GM18951 (cell line): ENCODE measurements at regions not wholly inside any gene's neighbourhood (a gene's known extent, or its start where the extent isn't known, plus 50 kb on each side); places are given as distances from the start of the nearest gene placed in this dataset.

Experiments used
- POLR2A ChIP-seq: IDR thresholded peaks from 4 replicates; pipeline ENCODE4 v1.6.1; 2011; ENCODE audit warnings: mild to moderate bottlenecking; ENCODE audit not compliant: insufficient read length, insufficient read depth; ENCODE audit errors: extremely low read depth
- in situ Hi-C: fragments of 300-500 bp; cut with MboI; formaldehyde crosslinking; loops from one replicate; pipeline ENCODE4 v1.12.0; 2022; ENCODE audit warnings: low sequenced_read_pairs, mixed read lengths, inconsistent platforms; ENCODE audit not compliant: unreplicated experiment

- in situ Hi-C loops = no loop called here
- TF ChIP-seq POLR2A = no peak
Measured at GRCh38 chr11:29263971-29264682, 752.7 kb downstream of the KCNA4 start.

GRCh38 chr11:29261831-29262230 is 755.0 kb downstream of the KCNA4 start:
- in situ Hi-C loops = no loop called here
- TF ChIP-seq POLR2A = no peak

- TF ChIP-seq POLR2A = no peak
- in situ Hi-C loops = no loop called here
Measured at GRCh38 chr11:29260939-29261705, 755.7 kb downstream of the KCNA4 start.

- in situ Hi-C loops = no loop called here
Measured at GRCh38 chr11:29258411-29258810, 758.4 kb downstream of the KCNA4 start.

DNA sequence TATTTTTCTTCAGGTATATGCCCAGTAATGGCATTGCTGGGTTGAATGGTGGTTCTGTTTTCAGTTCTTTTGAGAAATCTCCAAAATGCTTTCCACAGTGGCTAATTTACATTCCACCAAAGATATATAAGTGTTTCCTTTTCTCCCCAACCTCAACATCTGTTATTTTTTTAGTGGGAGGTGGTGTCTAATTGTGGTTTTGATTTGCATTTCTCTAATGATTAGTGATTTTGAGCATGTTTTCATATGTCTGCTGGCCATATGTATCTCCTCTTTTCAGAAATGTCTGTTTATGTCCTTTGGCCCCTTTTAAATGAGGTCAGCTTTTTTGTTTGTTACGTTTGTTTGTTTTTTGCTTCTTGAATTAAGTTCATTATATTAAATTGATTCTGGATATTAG is 760.2 kb downstream of the KCNA4 start:
- TF ChIP-seq POLR2A = no peak
- in situ Hi-C loops = no loop called here

More at GRCh38 chr11:29258411-29258810, 758.4 kb downstream of the KCNA4 start:
- no peak for TF ChIP-seq POLR2A

DNA sequence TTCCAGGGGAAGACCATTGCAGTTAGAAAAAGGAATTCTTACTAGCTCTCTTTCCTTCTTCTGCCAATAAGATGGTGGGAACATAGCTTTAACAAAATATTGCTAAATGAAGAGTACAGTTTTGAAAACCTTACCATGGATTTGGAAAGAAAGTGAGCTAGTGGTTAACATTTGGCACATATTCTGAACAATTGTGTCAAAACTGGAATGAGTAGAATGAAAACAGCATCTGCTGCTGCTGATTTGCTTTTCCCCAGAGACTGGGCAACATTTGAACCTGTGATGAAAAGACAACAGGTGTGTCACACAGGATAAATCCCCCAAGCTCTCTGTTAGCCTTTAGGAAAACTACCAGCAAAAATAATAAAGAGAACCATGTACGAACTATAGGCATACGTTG is 761.4 kb downstream of the KCNA4 start:
- in situ Hi-C loops = no loop called here

DNA sequence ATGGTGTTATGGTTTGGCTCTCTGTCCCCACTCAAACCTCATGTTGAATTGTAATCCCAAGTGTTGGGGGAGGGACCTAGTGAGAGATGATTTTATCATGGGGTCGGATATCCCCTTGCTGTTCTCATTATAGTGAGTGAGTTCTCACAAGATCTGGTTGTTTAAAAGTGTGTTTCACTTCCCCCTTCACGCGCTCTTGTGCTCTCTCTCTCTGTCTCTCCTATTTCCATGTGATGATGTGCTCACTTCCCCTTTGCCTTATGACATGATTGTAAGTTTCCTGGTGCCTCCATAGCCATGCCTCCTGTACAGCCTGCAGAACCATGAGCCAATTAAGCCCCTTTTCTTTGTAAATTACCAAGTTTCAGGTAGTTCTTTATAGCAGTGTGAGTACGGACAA is 765.1 kb downstream of the KCNA4 start:
- no peak for TF ChIP-seq POLR2A
- in situ Hi-C loops = no loop called here

More for the DNA sequence above, 761.4 kb downstream of the KCNA4 start:
- TF ChIP-seq POLR2A = no peak

- no peak for TF ChIP-seq POLR2A
- in situ Hi-C loops = no loop called here
Measured at GRCh38 chr11:29249713-29250112, 767.1 kb downstream of the KCNA4 start.

DNA sequence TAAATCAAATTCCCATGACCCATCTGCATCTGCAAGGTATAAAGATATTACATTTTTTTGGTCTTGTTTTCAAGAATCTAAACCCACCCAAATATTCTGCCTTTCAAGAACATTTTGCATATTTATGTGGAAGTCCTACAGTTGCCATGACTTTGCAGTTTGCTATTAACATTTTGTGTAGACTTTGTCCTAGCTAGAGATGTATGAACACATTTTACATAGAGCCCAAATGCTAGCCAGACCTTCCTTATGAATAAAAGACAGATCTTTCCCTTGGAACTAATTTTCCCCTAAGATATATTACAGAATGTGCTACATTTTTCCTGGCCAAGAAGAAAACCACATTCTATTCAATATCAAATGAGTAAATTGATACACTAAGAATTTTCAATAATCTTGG is 772.5 kb downstream of the KCNA4 start:
- no peak for TF ChIP-seq POLR2A
- in situ Hi-C loops = no loop called here

DNA sequence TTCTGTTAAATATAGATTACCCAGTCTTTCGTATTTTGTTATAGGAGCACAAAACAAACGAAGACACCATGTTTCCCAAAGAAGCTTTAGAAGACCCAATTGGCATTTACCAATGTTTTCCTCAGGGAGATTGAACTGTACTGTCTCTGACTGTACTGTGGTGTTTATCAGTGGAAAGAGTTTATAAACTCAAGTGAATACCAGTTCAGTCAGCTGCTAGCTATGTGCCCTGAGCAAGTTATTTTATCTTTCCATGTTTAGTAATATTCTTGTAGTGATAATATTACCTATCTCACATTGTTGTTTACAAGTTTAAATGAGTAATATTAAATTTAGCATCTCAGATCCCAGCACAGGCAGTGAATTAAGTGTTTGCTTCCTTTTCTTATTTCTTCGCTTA is 773.2 kb downstream of the KCNA4 start:
- no peak for TF ChIP-seq POLR2A

DNA sequence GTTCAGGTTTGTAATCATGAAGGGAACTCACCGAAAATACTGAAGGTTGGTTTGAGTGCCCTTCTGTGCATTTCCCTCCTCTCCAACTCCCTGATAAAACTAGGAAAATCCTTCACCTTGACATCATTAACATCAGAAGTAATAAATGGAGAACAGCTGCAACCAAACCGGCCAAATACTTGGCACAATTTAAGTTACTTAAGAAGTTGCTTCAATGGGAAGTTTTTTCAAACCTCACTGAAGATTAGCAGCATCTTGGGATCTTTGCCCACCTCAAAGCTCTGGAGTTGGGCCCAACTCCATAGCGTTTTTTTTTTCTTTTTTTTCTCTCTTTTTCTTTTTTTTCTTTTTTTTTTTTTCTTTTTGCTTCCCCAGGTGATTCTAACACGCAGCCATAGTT is 784.8 kb downstream of the KCNA4 start:
- TF ChIP-seq POLR2A = no peak
- in situ Hi-C loops = no loop called here

More for the DNA sequence above, 773.2 kb downstream of the KCNA4 start:
- in situ Hi-C loops = no loop called here

- in situ Hi-C loops = no loop called here
- TF ChIP-seq POLR2A = no peak
Measured at GRCh38 chr11:29231586-29231985, 785.2 kb downstream of the KCNA4 start.

DNA sequence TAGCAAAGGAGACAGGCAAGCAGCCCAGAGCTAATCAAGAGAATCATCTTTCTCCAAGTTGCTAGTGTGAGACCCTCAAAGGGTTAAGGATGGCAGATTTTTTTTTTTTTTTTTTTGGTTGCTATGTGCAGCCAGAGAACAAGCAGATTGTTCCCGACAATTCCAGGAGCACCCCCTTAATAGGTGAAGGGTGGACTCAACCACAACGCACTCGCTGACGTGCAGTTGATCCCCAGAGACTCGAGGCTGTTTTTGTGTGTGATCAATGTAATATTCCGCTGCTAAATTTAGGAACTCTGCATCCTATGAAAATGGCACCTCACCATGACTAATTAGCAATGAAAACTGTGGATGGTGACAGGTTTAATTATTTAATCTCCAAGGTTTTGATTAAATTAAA is 789.0 kb downstream of the KCNA4 start:
- TF ChIP-seq POLR2A = no peak
- in situ Hi-C loops = no loop called here
